H1 (cell line): ENCODE measurements at regions not wholly inside any gene's neighbourhood (a gene's known extent, or its start where the extent isn't known, plus 50 kb on each side); places are given as distances from the start of the nearest gene placed in this dataset.

Source experiments
- CHD7 ChIP-seq: fragments of 300-600 bp; sonication (generic); IDR thresholded peaks from 2 replicates; pipeline ENCODE4 v1.7.1; 2012; ENCODE audit warnings: low read length, moderate library complexity, mild to moderate bottlenecking, inconsistent platforms; ENCODE audit not compliant: insufficient replicate concordance

- no peak for TF ChIP-seq CHD7
- TF ChIP-seq, all 59 proteins: peak for 0
These were observed 67.8 kb upstream of the ZSWIM6 start (continued) for GRCh38 chr5:61264273-61264661.
